ENCODE measurements at regions not wholly inside any gene's neighbourhood (a gene's known extent, or its start where the extent isn't known, plus 50 kb on each side); places are given as distances from the start of the nearest gene placed in this dataset.

- no peak for TF ChIP-seq CTCF (IDR thresholded peaks at IDR 0.05)
- no peak for TF ChIP-seq POLR2A (IDR thresholded peaks at IDR 0.05)
Observed at GRCh38 chrX:140848800-140849199, 139.2 kb downstream of the LINC00632 start.
